Activated CD4-positive, CD25-positive, alpha-beta regulatory T cell (primary cell): ENCODE measurements at regions not wholly inside any gene's neighbourhood (a gene's known extent, or its start where the extent isn't known, plus 50 kb on each side); places are given as distances from the start of the nearest gene placed in this dataset.
A peak's percentile ranks its signal among the peaks of the same experiment; 100 is the strongest.

Experiments
- DNase-seq, 4 experiments: peaks; one replicate each; lab custom pipeline; 2025; lab: John Stamatoyannopoulos, UW

GRCh38 chr15:31977812-31978661 lies 52.3 kb upstream of the CHRNA7 start:
- peak; percentile 2 to 30 (median 14) for DNase-seq
